Left lung (tissue), 4 donors: ENCODE measurements at regions not wholly inside any gene's neighbourhood (a gene's known extent, or its start where the extent isn't known, plus 50 kb on each side); places are given as distances from the start of the nearest gene placed in this dataset.
"Not testable (repeated sequence)": the region's sequence is repeated elsewhere in the genome, so short reads cannot be mapped to it uniquely, and the experiment has no call there.

Experiments used
- ATAC-seq: fragments of 200-7000 bp; cut with Tn5 transposase; one replicate; pipeline ENCODE4 v1.9.1; 2020; ENCODE audit warnings: moderate library complexity
- DNase-seq, 4 donors: peaks; one replicate each; pipeline ENCODE4 v3.0.0-alpha.2; 2013 to 2020
- H3K27ac ChIP-seq, 2 donors: fragments of 200-600 bp; sonication (generic) in 1 of 2; one replicate each; pipeline versions ENCODE4 v1.5.0 to v1.8.0; 2020 to 2021
- H3K27me3 ChIP-seq, 2 donors: fragments of 200-600 bp; sonication (generic) in 1 of 2; one replicate each; pipeline versions ENCODE4 v1.5.0 to v1.8.0; 2020 to 2021
- H3K36me3 ChIP-seq, 2 donors: fragments of 200-600 bp; sonication (generic) in 1 of 2; one replicate each; pipeline versions ENCODE4 v1.5.0 to v1.8.0; 2020 to 2021
- H3K4me1 ChIP-seq, 2 donors: fragments of 200-600 bp; one replicate each; pipeline ENCODE4 v1.8.0; 2021
- H3K4me3 ChIP-seq, 2 donors: fragments of 200-600 bp; sonication (generic) in 1 of 2; one replicate each; pipeline versions ENCODE4 v1.5.0 to v1.8.0; 2020 to 2021; ENCODE audit warnings: mild to moderate bottlenecking in 1 of 2
- H3K9me3 ChIP-seq, 2 donors: fragments of 200-600 bp; sonication (generic) in 1 of 2; one replicate each; pipeline versions ENCODE4 v1.5.0 to v1.8.0; 2020 to 2021
- CTCF ChIP-seq, 2 donors: fragments of 200-600 bp; sonication (generic) in 1 of 2; IDR thresholded peaks; one replicate each; pipeline versions ENCODE4 v1.5.0 to v1.8.0; 2021; ENCODE audit warnings: antibody characterized with exemption in 2 of 2
- intact Hi-C, 2 donors: fragments of 100-400 bp; cut with DNase I; formaldehyde crosslinking; loops; one replicate each; pipeline versions ENCODE4 v1.11.2 to v1.14.2; 2022
- donor health status: DM: no; HTN: yes; CAD: no.
- donor health status: DM: no; HTN: no; CAD: no.

DNA sequence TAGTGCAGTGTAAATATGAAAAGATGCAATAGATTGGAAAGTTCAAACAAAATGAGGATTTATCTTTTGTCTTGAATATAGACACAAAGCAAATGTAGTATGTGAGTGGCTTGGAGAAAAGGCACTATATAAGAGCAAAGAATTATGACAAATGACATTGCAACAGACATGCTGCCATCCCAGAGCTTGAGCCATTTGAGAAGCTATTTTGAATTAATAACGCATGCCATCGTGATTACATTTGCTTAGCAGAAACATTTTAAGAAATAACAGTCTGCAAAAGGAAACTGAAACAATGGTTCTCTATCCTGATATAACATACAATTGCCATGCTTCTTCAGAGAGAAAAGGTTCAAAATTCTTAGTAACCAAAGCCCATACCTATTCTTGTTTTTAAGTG, 677.1 kb downstream of the ZEB2 start:
- no peak for ATAC-seq
- H3K9me3 ChIP-seq, result no peaks in the 10 kb centered on the region
- DNase-seq, result no peak
- no peak overlapping the region for H3K27ac ChIP-seq
- no peak for TF ChIP-seq CTCF (IDR thresholded peaks at IDR 0.05)
- H3K27me3 ChIP-seq, result no peaks in the 10 kb centered on the region
- H3K4me3 ChIP-seq, result no peak overlapping the region
- intact Hi-C loops, result no loop called here
- no peaks in the 10 kb centered on the region for H3K4me1 ChIP-seq
- no peaks in the 10 kb centered on the region for H3K36me3 ChIP-seq

DNA sequence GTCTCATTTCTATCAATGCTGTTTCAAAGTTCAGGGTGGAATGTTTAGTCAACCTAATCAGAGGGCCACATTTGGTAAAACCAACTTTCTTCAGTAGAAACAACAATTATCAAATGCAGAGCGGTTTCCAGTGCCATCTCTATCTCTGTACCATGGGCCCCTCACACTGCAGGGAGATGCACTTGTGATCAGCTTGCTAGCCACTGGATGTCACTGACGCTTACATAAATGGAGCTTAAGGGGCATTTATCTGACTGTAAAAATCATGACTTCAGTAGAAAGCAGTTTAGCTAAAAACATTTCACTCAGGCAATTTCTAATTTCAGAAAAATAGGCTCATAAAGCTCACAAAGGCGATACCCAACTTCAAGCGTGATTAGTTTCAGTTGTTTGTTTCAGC, 678.0 kb downstream of the ZEB2 start:
- intact Hi-C loops, result no loop called here
- no peaks in the 10 kb centered on the region for H3K9me3 ChIP-seq
- no peaks in the 10 kb centered on the region for H3K4me1 ChIP-seq
- TF ChIP-seq CTCF (IDR thresholded peaks at IDR 0.05), result no peak
- H3K36me3 ChIP-seq, result no peaks in the 10 kb centered on the region
- no peak overlapping the region for H3K27ac ChIP-seq
- ATAC-seq (no peak), DNase-seq (no peak)
- no peak overlapping the region for H3K4me3 ChIP-seq
- H3K27me3 ChIP-seq, result no peaks in the 10 kb centered on the region

GRCh38 chr2:143840601-143841000, 679.3 kb downstream of the ZEB2 start:
- ATAC-seq, result no peak

DNA sequence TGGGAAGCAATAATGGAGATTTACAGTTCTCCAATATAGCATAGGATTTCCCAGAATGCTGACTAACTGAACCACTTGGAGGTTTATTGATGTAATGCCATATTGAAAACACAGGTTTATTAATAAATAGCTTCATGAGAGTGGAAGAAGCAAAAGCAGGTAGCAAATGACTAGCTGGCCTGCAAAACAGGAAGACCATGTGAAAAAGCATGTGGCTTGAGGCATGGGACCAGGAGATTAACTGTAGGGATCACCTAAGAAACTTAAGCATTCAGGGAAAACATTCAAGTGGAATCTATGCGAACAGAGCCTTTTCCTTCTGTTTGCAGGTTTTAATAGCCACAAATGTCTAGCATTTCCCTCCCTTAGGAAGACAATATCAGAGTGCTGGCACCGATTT, 679.7 kb downstream of the ZEB2 start:
- H3K27me3 ChIP-seq, result no peaks in the 10 kb centered on the region
- no peaks in the 10 kb centered on the region for H3K9me3 ChIP-seq
- no peak for DNase-seq
- no peak overlapping the region for H3K4me3 ChIP-seq
- no peak overlapping the region for H3K27ac ChIP-seq
- no peak for TF ChIP-seq CTCF (IDR thresholded peaks at IDR 0.05)
- H3K36me3 ChIP-seq, result no peaks in the 10 kb centered on the region
- ATAC-seq, result no peak
- no peaks in the 10 kb centered on the region for H3K4me1 ChIP-seq
- intact Hi-C loops, result no loop called here

More at GRCh38 chr2:143840601-143841000, 679.3 kb downstream of the ZEB2 start:
- no peak overlapping the region for H3K27ac ChIP-seq
- TF ChIP-seq CTCF (IDR thresholded peaks at IDR 0.05), result no peak
- no peak overlapping the region for H3K4me3 ChIP-seq
- H3K4me1 ChIP-seq, result no peaks in the 10 kb centered on the region
- H3K9me3 ChIP-seq, result no peaks in the 10 kb centered on the region
- H3K36me3 ChIP-seq, result no peaks in the 10 kb centered on the region
- intact Hi-C loops, result no loop called here
- no peaks in the 10 kb centered on the region for H3K27me3 ChIP-seq
- no peak for DNase-seq

DNA sequence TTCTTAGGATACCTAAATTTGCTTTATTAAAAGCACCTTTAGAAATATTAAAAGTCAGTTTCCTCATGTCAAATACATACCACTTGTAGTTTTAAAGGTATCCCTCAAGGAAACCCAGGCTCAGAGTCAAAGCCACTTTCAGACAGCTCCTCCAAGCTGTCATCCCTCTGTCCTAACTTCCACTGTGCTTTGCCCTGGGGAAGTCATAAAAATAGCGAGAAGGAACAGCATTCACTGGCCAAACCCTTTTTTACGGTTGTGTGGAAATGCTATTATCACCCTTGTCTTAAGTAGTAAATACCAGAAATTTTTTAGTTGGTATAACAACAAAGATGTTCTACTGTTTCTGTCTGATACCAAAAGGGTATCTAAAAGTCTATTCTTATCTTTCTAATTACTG, 680.5 kb downstream of the ZEB2 start:
- Histone ChIP-seq H3K27me3 (no peaks in the 10 kb centered on the region), H3K4me3 (no peak overlapping the region), H3K27ac (no peak overlapping the region), H3K4me1 (no peaks in the 10 kb centered on the region), H3K9me3 (no peaks in the 10 kb centered on the region), H3K36me3 (no peaks in the 10 kb centered on the region)
- DNase-seq (no peak), ATAC-seq (no peak)
- no peak for TF ChIP-seq CTCF (IDR thresholded peaks at IDR 0.05)
- intact Hi-C loops, result no loop called here

- H3K4me3 ChIP-seq, H3K36me3 ChIP-seq, ATAC-seq, H3K4me1 ChIP-seq, intact Hi-C loops, DNase-seq, H3K27ac ChIP-seq, H3K9me3 ChIP-seq, H3K27me3 ChIP-seq: not testable (repeated sequence)
These were observed 682.9 kb downstream of the ZEB2 start for GRCh38 chr2:143837055-143837454.
